CD4-positive, alpha-beta T cell treated with Interleukin-6 for 4 hours (primary cell): ENCODE measurements at regions not wholly inside any gene's neighbourhood (a gene's known extent, or its start where the extent isn't known, plus 50 kb on each side); places are given as distances from the start of the nearest gene placed in this dataset.

Experiments
- DNase-seq: peaks from one replicate; pipeline ENCODE4 v3.0.0-alpha.2; 2020; ENCODE audit warnings: mixed read lengths

DNA sequence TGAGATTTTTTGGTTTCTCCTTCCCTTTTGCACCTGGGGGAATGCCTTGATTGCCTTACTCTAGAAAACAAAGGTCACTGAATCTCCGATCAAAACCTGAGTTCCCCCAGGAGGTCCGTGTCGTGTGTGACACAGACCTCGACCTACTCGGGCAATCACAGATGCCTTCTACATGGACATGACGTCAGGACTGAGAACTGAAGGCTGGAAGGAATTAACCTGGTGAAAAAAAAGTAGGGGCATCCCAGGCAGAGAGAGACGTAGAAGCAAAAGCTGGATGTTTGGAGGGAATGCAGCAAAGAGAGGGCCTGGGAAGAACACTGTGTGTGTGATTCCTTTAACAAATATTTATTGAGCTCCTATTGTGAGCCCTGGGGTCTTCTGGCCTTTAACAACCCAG is 178.0 kb downstream of the PRDM2 start:
- no peak for DNase-seq

DNA sequence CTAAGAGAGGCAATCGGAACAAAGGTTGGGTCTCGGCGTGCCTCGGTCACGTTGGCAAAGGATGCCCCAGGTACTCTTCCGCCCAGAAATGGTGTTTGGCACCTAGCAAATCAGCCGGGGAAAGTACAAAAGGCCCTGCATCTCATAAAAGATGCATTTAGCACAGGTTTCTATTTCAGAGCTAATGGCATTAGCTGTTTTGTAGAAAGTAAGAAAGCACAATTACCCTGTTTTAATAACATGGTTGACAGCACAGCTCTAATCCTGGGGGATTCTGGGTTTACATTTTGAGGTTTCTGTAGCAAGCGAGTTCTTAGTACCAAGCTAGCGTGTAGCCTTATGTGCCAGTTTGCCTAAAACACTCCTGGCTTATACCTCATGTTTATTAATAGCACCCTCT is 178.5 kb downstream of the PRDM2 start:
- no peak for DNase-seq

GRCh38 chr1:13881385-13882088 is 181.5 kb downstream of the PRDM2 start:
- no peak for DNase-seq

GRCh38 chr1:13888351-13888986 is 188.5 kb downstream of the PRDM2 start:
- DNase-seq, result no peak

- no peak for DNase-seq
These were observed 189.5 kb downstream of the PRDM2 start for GRCh38 chr1:13889495-13889894.

GRCh38 chr1:13890766-13891165 is 190.8 kb downstream of the PRDM2 start:
- no peak for DNase-seq

GRCh38 chr1:13892198-13892597 is 192.2 kb downstream of the PRDM2 start:
- no peak for DNase-seq

DNA sequence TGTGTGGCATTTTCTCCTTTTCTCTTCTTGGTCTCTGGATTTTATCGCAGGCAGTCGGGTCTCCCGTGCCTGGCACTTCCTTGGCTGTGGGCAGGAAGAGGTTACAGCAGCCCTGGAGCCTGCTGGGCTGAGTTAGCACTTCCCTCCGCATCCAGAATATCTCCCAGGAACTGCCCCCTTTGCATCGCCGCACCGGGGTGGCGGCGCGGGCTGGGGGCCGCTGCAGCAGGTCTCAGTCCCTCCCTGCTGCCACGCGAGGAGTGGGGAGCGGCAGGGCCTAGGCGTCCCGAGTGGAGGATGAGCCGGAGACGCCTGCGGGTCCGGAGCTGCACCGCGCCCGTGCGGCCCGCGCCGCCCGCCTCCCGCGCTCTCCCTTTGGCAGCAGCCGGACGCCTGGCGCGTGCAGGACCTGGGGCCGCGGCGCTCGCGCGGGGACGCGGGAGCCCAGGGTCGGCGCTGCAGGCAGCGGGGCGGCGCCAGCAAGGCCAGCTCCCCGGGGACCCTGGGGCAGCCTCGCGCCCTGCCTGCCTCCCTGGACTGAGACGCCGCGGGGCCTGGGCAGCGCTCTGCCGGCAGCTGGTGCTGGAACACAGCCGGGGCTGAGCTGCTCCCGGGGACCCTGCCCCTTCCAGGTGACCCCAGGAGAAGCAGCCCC is 192.8 kb downstream of the PRDM2 start:
- DNase-seq, result no peak

DNA sequence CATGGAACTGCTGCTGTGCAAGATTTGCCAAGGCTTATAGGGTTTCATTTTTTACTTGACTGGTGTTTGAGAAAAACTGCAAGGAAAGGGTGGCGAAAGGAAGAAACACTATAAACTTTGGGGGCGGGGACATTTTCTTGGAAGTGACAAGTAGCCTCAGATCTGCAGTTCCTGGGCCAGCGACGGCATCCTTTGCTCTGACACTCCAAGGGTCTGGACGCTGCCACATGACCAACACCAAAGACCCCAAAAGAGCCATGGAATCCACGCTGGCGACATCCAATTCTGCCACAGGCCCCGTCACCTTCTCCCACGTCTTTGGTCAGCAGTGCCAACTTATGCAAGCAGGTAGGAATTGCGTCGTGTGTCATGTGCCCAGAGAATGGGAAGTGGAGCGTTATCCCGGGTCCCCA is 193.4 kb downstream of the PRDM2 start:
- no peak for DNase-seq

- no peak for DNase-seq
These were observed 196.9 kb downstream of the PRDM2 start for GRCh38 chr1:13896932-13897331.

DNA sequence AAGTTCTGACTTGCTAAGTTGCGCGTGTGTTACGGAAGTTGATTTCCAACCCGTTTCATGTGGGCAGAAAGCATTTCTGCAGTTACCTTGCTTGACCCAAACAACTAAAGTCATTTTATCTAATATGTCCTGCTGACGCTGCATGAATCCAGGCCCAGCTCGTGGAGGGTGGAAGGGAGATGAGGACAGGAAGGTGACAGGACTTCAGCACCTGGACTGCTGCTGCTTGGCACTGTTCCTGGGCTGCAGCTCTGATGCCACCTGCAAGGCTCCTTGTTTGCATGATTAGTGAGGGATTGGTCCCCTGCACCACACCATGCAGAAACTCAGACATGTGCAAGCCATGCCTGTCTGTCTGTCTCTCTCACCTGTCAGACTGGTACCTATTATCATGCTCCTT is 198.4 kb downstream of the PRDM2 start:
- no peak for DNase-seq

DNA sequence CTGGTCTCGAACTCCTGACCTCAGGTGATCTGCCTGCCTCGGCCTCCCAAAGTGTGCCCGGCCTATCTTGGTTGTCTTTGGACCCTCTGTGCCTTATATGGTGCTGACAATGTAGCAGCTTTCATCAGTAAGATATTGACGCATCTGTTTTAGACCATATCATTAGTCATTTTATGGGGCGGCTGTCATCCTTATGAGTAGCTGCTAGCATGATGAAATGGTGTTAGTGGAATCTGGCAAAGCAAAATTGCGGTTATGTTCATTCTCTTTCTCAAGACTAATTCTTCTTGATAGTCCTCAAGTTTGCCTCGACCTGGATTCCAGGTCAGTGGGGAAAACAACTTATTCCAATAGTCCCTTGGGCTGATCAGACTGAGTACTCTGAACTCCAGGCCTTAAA is 199.9 kb downstream of the PRDM2 start:
- no peak for DNase-seq

- DNase-seq, result no peak
These were observed 200.6 kb downstream of the PRDM2 start for GRCh38 chr1:13900583-13900982.

DNA sequence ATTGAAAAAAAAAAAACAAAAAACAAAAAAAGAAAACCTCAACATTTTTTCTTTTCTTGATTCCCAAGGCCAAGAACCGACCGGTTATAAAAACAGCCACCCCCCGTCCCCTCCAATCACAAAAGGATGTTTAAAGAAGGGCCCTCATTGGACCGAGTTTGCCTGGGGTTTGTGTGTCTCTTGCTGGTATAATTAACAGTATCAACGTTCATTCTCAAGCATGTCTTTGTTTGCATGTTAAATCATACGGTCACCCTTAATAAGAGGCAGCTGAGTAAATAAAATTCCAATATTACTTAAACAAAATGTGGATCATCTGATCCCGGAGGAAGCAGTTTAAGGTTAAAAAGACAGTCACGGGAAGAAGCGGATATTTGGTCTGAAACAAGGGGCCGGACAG is 201.1 kb downstream of the PRDM2 start:
- no peak for DNase-seq

GRCh38 chr1:13901597-13901996 is 201.6 kb downstream of the PRDM2 start:
- no peak for DNase-seq

- DNase-seq, result no peak
These were observed 208.1 kb downstream of the PRDM2 start for GRCh38 chr1:13908128-13908527.

DNA sequence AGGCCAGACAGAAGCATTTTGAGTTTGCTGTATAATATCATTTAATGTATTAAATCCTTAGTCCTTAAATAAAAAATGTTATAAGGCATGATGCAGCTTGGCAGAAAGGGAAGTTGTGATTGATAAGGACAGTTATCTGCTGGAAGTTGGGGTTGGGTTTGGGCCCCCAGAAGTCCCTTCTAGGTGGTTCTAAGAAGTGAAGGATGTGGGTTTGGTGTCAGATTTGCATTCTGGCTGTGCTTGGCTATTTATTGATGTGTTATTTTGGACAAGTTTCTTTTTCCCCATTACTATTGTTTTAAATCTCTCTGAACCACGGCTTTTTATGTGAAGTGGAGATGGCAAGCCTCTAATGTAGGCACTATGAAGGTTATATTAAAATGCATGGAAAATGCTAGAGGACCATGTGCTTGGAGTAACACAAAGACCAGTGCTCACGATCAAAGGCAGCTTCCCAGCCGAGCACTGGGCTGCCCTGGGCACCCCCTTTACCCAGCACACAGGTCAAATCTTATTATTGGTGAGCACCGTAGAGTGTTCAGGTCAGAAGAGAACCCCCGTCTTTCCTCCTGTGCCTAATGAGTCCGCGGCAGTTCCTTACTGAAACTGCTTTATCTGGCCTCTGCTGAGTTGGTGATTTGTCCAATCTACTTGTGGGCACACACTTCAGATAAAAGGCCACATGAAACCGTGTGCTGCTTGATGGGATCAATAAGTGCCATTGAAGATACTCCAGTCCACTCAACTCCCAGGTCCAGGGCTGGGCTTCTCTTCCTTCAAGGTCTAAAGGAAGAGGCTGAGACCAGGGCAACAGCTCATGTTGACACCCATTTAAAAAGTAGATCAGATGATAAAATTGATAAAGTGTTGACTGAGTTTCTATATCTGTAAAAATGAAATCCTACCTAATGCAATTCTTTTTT is 212.0 kb downstream of the PRDM2 start:
- no peak for DNase-seq

DNA sequence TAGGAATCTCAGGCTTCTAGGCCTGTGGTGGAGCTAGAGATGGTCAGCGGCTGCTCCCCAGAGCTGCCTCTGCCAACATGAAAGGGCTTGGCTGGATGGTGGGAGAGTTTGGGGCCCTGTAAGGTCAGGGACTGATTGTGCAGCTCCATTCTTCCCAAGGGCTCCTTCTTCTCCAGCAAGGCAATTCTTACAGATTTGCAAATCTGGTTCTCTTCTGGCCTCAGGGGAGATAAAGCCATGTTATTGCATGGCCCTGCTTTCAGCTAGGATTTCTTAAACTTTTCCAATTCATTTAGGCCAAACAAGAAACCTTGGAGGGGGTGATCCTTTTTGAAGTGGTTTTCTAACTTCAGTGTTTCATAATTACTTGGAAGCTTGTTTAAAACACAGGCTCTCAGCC is 213.4 kb downstream of the PRDM2 start:
- DNase-seq, result no peak

DNA sequence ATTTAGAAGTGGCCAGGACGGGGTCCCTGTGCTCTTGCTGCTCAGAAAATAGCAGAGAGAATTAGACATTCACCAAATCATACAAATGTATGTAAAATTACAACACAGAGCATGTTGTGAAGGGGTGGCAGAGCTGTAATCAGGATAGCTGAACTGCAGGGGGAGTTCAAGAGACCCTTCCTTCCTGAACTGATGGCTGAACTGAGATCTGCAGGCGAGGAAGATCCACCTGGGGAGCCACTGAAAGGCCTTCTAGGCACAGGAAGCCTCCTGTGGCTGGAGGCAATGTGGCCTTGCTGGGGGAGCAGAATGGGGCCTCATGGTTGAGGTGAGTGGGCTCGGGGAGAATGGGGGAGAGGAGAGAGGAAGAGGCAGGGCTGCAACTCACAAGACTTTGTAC is 216.5 kb downstream of the PRDM2 start:
- no peak for DNase-seq

DNA sequence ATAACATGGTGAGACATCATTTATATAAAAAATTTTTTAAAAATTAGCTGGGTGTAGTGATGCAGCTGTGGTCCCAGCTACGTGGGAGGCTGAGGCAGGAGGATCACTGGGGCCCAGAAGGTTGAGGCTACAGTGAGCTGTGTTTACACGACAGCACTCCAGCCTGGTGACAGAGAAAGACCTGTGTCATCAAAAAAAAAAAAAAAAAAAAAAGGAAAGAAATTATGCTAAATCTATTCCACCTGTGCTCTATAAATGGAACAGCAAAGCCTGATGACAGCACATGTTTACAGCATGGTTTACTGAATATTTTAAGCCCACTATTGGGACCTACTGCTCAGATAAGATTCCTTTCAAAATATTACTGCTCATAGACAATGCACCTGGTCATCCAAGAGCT is 217.6 kb downstream of the PRDM2 start:
- no peak for DNase-seq

DNA sequence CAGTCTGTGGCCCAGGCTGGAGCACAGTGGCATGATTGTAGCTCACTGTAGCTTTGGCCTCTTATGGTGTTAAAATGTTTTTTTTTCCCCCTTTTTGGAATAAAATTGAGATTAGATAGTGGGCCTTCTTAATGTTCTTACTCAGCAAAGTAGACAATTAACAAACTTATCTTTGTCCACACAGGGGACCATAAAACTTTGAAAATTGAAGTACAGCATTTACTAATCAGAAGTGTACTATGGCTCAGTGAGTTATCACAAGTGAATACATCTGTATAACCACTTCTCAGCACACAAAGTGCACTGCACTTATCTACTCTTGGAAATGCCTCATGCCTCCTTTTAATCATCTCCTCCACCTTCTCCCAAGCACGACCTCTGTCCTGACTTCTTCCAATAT is 218.9 kb downstream of the PRDM2 start:
- DNase-seq, result no peak

DNA sequence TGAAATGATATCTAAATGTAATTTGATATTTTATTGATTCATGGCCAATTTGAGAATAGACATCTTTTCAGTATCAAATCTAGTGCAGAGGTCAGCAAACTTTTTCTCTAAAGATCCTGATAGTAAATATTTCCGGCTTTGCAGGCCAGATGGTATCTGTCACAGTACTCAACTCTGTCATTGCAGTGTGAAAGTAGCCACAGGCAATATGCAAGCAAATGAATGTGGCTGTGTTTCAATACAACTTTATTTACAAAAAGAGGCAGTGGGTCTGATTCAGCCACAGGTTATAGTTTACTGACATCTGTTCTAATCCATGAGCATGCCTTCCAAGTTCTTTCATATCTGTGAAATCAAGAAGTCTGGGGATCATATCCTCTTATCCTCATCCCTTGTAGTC is 221.2 kb downstream of the PRDM2 start:
- no peak for DNase-seq

- DNase-seq, result no peak
These were observed 222.6 kb downstream of the PRDM2 start for GRCh38 chr1:13922466-13923110.
